ENCODE measurements at regions not wholly inside any gene's neighbourhood (a gene's known extent, or its start where the extent isn't known, plus 50 kb on each side); places are given as distances from the start of the nearest gene placed in this dataset.

DNA sequence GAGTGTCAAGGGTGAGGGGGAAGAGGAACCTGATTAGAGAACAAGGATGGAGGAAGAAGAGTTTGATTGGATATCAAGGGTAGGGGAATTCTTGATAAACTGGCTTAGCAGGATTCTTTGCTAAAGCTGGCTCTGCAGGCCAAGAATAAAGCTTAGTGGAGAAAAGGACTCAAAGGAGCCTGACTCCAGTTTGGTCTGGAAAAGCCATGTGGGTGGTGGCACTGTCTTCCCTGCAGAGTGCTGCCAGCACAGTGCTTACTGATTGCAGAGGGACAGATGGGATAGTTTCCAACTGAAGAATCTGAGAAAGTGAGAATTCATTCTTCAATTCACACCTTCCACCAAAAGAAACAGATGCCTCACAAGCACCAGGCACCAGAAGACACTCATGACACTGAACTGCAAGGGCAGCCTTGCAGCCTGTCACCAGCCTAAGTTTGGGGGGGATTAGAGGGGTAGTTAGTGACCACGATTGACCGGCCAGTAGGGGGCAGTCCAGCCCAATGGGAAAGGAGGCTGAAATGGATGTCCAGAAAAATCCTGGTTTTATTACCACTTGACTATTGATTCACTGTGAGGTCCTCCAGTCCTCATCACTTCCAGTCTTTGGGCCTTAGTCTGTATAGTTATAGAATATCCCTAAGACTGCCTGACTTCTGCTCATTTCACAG lies 334.5 kb downstream of the SMAD2 start:
- DNase-seq (ENCODE audit: low read depth) = no peak

DNA sequence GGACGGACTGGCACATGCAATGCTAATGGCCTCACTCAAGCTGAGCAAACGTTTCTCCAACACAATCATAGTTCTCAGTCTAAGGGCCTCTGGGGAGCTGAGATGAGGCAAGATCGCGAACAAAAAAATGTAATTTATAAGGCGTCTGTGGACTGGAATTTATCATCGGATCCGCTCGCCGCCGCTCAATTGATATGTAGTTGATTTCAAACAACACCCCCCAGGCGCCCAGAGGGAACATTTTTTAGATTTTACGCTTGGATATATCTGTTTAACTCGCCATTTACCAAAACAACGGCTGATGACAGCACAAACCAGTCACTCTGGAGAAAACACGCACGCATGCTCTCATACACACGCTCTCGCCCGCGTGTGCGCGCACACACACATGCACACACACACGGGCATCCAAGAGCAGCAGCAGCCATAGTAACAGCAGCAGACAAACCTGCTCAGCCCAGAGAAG lies 335.8 kb downstream of the SMAD2 start:
- no peak for DNase-seq (ENCODE audit: low read depth)

DNA sequence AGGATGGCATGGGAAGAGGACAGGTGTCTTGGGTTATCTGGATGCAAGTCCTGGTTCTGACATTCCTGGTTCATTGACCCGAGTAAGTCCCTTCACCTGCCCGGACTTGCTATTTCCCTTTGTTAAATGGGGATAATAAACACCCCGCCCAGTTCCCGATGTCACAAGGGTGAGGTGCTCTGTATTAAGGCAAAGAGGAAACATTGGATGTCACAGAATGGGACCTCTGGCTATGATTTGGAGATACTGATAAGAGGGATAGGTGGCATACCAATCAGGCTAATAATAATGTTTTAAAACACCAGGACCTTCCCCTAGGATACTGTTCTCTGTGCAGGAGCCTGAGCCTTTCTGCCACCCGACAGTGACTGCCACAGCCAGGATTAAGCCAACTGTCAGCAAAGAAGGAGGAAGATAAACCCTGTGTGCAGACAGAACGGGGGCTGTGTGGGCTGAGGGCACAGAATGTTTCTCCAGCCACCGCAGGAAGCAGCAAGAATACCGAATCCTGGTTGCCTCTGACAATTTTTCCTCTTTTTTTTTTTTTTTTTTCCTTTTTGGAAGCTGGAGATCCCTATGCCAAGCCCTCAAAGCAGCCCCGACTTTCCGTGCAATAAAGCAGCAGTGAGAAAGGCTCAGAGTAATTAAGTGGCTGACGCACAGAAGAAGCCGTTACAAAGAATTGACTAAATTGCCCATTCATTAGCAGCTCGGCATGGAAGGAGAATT lies 336.6 kb downstream of the SMAD2 start:
- no peak for DNase-seq (ENCODE audit: low read depth)

DNA sequence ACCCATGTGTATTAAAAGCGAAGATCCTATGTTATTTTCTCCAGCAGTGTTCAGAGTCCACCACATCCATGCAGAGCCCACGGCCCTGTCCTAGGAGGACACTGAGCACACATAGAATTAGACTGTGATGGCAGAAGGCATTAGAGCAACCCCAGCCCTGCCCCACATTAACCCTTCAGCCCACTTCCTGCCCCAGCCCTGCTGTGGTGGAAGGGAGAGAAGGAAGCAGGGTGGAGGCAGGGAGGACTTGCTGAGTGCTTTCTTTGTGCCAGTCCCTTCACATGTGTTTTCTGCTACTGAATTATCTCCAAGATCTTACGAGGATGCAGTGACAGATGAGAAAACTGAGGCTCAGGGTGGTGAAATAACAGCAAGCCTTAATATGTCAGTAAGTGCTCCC lies 339.0 kb downstream of the SMAD2 start:
- DNase-seq (ENCODE audit: low read depth) = no peak

DNA sequence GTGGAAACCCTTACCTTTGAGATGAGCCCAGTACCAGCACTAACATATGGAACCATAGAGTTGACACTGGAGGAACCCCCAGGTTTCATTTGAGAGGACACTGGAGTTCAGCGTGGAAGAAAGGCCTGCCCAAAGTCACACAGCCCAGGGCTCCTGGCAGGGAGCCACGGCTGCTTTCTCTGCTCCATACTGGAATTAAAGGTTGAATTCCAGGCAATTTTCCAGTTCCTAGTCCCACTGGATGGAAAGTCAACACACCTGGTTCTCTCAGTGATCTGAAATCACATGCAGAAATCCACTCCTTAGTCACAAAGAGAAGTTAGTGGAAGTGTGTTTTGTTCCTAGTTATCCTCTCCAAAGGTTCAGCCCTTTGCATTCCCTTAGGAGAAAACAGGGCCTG lies 336.1 kb upstream of the SKOR2 start:
- DNase-seq (ENCODE audit: low read depth) = no peak

DNA sequence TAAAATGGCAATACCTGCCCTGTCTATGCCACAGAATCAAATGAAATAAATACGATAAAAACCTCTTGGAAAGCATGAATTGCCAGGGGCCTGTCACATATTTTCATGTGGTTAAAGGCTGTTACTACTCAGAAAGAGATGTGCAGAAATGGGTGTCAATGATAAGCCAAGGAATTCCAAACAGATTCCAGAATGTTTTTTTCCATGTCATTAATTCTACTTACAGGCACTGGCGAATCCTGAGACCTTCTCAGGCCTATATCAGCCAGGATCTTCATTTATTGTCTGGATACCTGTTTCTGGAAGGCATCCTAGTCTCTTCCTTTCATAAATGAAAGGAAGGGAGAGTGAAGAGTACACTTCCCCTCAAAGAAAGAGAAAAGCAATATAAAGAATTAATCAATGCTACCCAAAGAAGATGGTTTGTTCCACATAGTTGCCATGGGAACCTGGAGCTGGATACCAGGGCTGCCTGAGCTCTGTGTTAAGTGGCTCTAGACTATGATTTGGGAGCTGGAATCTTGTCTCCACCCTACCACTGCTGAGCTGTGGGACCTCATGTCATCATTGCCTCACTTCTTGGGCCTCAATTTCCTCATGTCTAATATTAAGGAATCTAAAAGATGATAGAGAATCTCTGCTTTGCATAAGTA lies 335.1 kb upstream of the SKOR2 start:
- no peak for DNase-seq (ENCODE audit: low read depth)

- no peak for DNase-seq (ENCODE audit: low read depth)
These were observed 334.5 kb upstream of the SKOR2 start for GRCh38 chr18:47585914-47586313.

DNA sequence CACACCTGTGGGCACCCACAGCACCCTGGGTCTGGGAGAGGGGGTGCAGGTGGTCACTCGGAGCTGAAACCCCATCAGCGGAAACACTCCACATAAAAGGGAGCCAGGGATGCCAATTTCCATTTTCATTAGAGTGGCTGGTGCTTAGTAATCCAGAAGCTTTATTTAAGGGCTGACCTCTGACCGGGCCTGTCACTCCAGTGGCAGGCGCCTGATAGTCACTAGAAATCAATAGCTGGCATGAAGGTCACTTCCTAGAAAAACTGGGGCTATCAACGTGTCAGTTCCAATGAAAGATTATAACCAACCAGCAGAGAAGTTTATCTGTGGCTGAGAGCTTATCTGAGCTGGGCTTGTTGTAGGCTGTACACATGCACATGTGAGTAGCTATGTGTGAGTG lies 333.7 kb upstream of the SKOR2 start:
- DNase-seq (ENCODE audit: low read depth) = no peak

DNA sequence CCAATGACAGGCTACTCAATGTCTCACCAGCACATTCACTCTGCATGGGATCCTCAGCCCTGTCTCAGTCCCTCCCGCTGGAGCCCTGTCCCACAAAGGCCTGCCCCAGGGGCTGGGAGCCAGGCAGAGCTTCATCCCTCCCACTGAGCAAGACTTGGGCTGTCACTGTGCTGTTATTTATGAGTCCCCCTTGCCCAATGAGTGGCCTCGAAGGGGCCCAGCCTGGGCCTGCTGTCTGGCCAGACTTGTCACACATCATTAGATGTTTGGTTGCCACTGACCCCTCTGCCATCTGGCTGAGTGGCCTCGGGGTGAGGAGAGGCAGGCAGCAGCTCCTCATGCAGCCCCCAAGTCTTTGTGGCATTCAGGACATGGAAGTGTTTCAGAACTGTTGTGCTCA lies 330.6 kb upstream of the SKOR2 start:
- DNase-seq (ENCODE audit: low read depth) = no peak

- no peak for DNase-seq (ENCODE audit: low read depth)
These were observed 326.1 kb upstream of the SKOR2 start for GRCh38 chr18:47577520-47577919.

DNA sequence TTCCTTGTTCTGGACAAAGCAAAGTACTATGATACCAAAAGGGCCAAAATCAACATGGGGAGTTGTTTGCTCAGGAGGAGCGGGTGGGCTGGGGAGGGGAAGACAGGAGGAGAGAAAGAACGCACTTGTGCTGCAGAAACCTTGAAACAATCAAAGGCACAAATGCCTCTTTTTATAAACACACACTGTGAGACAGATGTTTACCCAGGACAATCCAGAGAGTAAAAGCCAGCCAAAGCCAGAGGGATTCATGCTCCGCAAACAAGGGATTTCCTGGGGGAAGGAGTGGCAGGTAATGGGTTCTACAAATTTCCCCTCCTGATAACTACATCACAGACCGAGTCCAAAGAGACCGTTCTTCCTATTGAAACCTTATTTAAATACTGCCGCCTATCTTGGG lies 323.5 kb upstream of the SKOR2 start:
- DNase-seq (ENCODE audit: low read depth) = no peak

GRCh38 chr18:47571957-47572356 lies 320.5 kb upstream of the SKOR2 start:
- DNase-seq (ENCODE audit: low read depth) = no peak

GRCh38 chr18:47566809-47567208 lies 315.3 kb upstream of the SKOR2 start:
- DNase-seq (ENCODE audit: low read depth) = no peak

GRCh38 chr18:47560723-47561715 lies 309.6 kb upstream of the SKOR2 start:
- no peak for DNase-seq (ENCODE audit: low read depth)

DNA sequence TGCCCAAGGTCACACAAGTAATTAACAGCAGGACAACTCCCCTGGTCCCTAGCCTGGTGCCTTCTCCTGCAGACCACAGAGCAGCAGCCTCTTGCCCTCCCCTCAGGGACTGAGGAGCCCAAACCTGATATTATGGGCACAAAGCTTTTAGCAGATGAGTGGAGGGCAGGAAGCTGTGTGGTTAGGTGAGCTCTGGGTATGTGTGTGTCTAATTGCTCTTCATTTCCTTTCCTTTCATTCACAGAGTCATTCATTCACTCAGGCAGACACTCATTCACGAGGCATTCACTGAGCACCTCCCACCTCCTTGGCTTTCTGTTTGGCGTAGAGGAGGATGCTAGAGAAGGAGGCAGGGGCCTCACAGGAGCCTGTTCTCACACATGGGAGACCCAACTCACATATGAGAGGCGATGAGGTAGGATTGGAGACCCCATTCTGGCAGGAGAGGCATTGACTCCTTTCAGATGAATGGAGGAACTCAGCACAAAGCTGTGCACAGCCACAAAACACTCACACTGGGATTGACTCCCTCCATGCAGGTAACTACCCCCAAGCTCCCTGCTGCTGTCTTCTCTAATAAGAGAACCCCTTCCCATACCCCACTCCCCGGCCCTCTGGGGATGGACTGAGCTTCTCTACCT lies 306.8 kb upstream of the SKOR2 start:
- no peak for DNase-seq (ENCODE audit: low read depth)

- DNase-seq (ENCODE audit: low read depth) = no peak
These were observed 305.7 kb upstream of the SKOR2 start for GRCh38 chr18:47557160-47557559.

DNA sequence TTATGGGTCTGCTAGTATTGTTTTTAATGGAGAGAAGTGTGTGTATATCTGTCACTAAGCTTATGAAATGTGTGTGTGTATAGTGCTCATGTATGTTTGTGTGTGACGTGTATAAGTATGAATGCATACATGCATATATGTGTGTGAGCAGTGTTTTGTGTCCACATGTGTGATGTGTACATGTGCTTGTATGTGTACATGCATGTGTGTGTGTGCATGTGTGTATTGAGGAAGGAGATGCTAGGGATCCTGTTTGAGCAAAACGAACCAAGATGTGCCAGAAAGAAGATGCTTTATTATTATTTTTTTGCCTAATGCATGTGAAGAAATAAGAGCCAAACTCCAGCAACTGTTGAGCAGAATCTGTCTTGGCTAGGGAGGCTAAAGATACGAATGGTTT lies 301.3 kb upstream of the SKOR2 start:
- no peak for DNase-seq (ENCODE audit: low read depth)

DNA sequence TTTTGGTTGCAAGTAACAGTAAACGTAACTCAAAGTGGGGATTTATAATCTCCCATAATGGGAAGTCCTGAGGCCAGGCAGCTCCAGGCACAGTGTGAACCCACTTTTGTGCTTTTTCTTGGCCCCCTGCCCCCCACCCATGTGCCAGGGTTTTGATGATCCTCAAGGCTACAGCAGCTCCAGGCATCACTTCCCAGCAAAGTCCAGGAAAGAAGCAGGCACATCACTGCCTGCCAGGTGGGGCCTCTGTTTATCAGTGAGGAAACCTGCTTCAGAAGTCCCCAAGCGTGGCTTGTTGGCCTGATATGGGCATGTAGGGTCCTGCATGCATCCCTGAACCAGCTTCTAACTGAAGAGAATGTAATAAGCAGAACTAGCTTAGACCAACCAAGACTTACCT lies 299.2 kb upstream of the SKOR2 start:
- DNase-seq (ENCODE audit: low read depth) = no peak

DNA sequence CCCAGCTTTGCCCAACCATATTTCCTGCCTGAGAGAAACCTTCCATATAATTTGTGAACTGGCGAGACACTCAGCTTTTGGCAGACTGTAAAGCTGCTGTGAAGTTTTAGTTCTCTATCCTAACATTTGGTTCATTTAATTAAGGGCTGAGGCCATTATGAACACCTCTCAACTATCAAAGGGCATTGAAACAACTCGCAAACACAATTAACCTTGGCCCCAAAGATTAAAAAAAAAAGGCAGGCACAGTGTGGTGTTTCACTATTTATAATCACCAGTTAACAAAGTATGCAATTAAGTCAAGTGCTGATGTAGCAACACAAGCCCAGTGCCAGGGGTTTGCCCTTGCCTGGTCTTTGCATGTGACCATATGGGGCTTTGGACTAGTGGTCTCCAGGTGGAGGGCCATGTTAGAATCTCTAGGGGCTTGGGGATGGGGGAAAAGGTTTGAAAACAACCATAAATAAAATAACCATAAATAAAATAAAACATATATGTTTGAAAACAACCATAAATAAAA lies 297.6 kb upstream of the SKOR2 start:
- no peak for DNase-seq (ENCODE audit: low read depth)

DNA sequence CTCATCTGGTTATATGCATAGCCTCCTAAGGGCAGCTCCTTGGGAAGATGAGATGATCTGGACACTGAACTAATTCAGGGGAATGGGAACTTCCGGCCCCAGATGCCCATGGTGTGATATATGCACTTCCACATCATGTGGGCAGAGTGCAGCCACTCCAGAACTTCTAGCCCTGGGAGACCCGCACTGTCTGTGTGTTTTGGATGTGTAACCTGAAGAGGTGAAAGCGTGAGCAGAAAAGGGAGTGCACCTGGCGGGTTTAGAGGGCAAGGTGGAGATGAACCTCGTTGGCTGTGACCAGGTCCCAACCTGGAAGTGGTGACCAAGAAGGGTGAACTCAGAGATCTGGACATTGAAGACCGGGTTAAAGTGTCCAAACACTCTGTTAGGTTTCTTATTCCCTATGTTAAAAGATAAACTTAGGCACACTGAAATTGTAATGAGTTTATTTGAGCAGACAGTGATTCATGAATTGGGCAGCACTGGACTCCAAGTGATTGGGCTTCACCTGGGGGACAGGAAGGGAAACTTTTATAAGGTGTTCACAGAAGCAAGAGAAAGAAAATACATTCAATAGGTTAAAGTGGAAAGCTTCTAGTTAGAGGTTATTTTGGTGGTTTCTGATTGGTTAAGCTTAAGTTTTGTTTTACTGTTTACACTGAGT lies 296.2 kb upstream of the SKOR2 start:
- no peak for DNase-seq (ENCODE audit: low read depth)

- DNase-seq (ENCODE audit: low read depth) = no peak
These were observed 294.2 kb upstream of the SKOR2 start for GRCh38 chr18:47545613-47546012.

Data from GM04503 (cell line).